Stimulated activated effector memory CD8-positive, alpha-beta T cell treated with anti-CD3 and anti-CD28 coated beads, Interleukin-12 subunit alpha, Interleukin-12 subunit beta, amount 100 ng/mL, for 72 hours (primary cell): ENCODE measurements at regions not wholly inside any gene's neighbourhood (a gene's known extent, or its start where the extent isn't known, plus 50 kb on each side); places are given as distances from the start of the nearest gene placed in this dataset.
"Not testable (repeated sequence)": the region's sequence is repeated elsewhere in the genome, so short reads cannot be mapped to it uniquely, and the experiment has no call there.

Experiments
- ATAC-seq: fragments of 150-1000 bp; cut with Tn5 transposase; 2 replicates; pipeline ENCODE4 v1.10.0; 2021
- DNase-seq, 2 donors: peaks; one replicate each; pipeline ENCODE4 v3.0.0; 2021 to 2022; ENCODE audit warnings: low spot score in 2 of 2
- H3K27ac Mint-ChIP-seq: one replicate; pipeline ENCODE4 v1.8.0; 2022; ENCODE audit warnings: mild to moderate bottlenecking, mixed read lengths
- H3K36me3 Mint-ChIP-seq: one replicate; pipeline ENCODE4 v1.8.0; 2022; ENCODE audit warnings: mild to moderate bottlenecking, mixed read lengths
- H3K4me1 Mint-ChIP-seq: one replicate; pipeline ENCODE4 v1.8.0; 2022; ENCODE audit warnings: mixed read lengths
- H3K4me3 Mint-ChIP-seq: one replicate; pipeline ENCODE4 v1.8.0; 2022; ENCODE audit warnings: mild to moderate bottlenecking, mixed read lengths
- H3K9me3 Mint-ChIP-seq: one replicate; pipeline ENCODE4 v1.8.0; 2022; ENCODE audit warnings: mixed read lengths

- H3K4me3 Mint-ChIP-seq, ATAC-seq, H3K27ac Mint-ChIP-seq, H3K9me3 Mint-ChIP-seq, H3K4me1 Mint-ChIP-seq, H3K36me3 Mint-ChIP-seq, DNase-seq: not testable (repeated sequence)
Measured at GRCh38 chr10:46645110-46645509, 66.2 kb downstream of the SYT15 start.

GRCh38 chr10:46646132-46646531 lies 67.2 kb downstream of the SYT15 start:
- not testable (repeated sequence) for H3K4me1 Mint-ChIP-seq, ATAC-seq, H3K4me3 Mint-ChIP-seq, H3K36me3 Mint-ChIP-seq, H3K27ac Mint-ChIP-seq, DNase-seq, H3K9me3 Mint-ChIP-seq

GRCh38 chr10:46650967-46651366 lies 72.0 kb downstream of the SYT15 start:
- not testable (repeated sequence) for ATAC-seq

GRCh38 chr10:46657437-46657836 lies 78.5 kb downstream of the SYT15 start:
- not testable (repeated sequence) for H3K9me3 Mint-ChIP-seq, H3K4me1 Mint-ChIP-seq, H3K36me3 Mint-ChIP-seq, H3K4me3 Mint-ChIP-seq, DNase-seq, ATAC-seq, H3K27ac Mint-ChIP-seq

More at GRCh38 chr10:46650967-46651366, 72.0 kb downstream of the SYT15 start:
- H3K4me3 Mint-ChIP-seq, H3K4me1 Mint-ChIP-seq, H3K36me3 Mint-ChIP-seq, H3K9me3 Mint-ChIP-seq, DNase-seq, H3K27ac Mint-ChIP-seq: not testable (repeated sequence)

GRCh38 chr10:46660027-46660834 lies 81.3 kb downstream of the SYT15 start:
- H3K36me3 Mint-ChIP-seq, H3K27ac Mint-ChIP-seq, H3K4me3 Mint-ChIP-seq, ATAC-seq, H3K9me3 Mint-ChIP-seq, H3K4me1 Mint-ChIP-seq, DNase-seq: not testable (repeated sequence)

- ATAC-seq, H3K27ac Mint-ChIP-seq, H3K36me3 Mint-ChIP-seq, H3K4me1 Mint-ChIP-seq, H3K4me3 Mint-ChIP-seq, H3K9me3 Mint-ChIP-seq, DNase-seq: not testable (repeated sequence)
Measured at GRCh38 chr10:46660835-46661164, 81.9 kb downstream of the SYT15 start.

- not testable (repeated sequence) for H3K4me3 Mint-ChIP-seq, DNase-seq, ATAC-seq, H3K9me3 Mint-ChIP-seq, H3K27ac Mint-ChIP-seq, H3K36me3 Mint-ChIP-seq, H3K4me1 Mint-ChIP-seq
Measured at GRCh38 chr10:46665536-46665935, 86.6 kb downstream of the SYT15 start.

GRCh38 chr10:46668357-46668997 lies 89.5 kb downstream of the SYT15 start:
- H3K36me3 Mint-ChIP-seq, ATAC-seq: not testable (repeated sequence)

GRCh38 chr10:46677836-46678435 lies 99.0 kb downstream of the SYT15 start:
- H3K27ac Mint-ChIP-seq, ATAC-seq, H3K4me3 Mint-ChIP-seq, H3K4me1 Mint-ChIP-seq, H3K9me3 Mint-ChIP-seq, DNase-seq, H3K36me3 Mint-ChIP-seq: not testable (repeated sequence)

More at GRCh38 chr10:46668357-46668997, 89.5 kb downstream of the SYT15 start:
- H3K4me1 Mint-ChIP-seq, H3K27ac Mint-ChIP-seq, H3K9me3 Mint-ChIP-seq, H3K4me3 Mint-ChIP-seq, DNase-seq: not testable (repeated sequence)

- DNase-seq, H3K4me1 Mint-ChIP-seq, H3K27ac Mint-ChIP-seq, H3K4me3 Mint-ChIP-seq, H3K9me3 Mint-ChIP-seq, ATAC-seq, H3K36me3 Mint-ChIP-seq: not testable (repeated sequence)
Measured at GRCh38 chr10:46691397-46691796, 112.5 kb downstream of the SYT15 start.

GRCh38 chr10:46693218-46693617 lies 114.3 kb downstream of the SYT15 start:
- H3K36me3 Mint-ChIP-seq, ATAC-seq, H3K9me3 Mint-ChIP-seq, H3K27ac Mint-ChIP-seq, DNase-seq, H3K4me3 Mint-ChIP-seq, H3K4me1 Mint-ChIP-seq: not testable (repeated sequence)

- ATAC-seq, H3K27ac Mint-ChIP-seq, H3K4me1 Mint-ChIP-seq, H3K4me3 Mint-ChIP-seq, H3K9me3 Mint-ChIP-seq, DNase-seq, H3K36me3 Mint-ChIP-seq: not testable (repeated sequence)
Measured at GRCh38 chr10:46717264-46717663, 138.3 kb downstream of the SYT15 start.

- not testable (repeated sequence) for H3K4me1 Mint-ChIP-seq, H3K27ac Mint-ChIP-seq, ATAC-seq, H3K36me3 Mint-ChIP-seq, DNase-seq, H3K4me3 Mint-ChIP-seq, H3K9me3 Mint-ChIP-seq
Measured at GRCh38 chr10:46718014-46718413, 139.1 kb downstream of the SYT15 start.

- H3K36me3 Mint-ChIP-seq, H3K27ac Mint-ChIP-seq, H3K9me3 Mint-ChIP-seq, ATAC-seq, H3K4me3 Mint-ChIP-seq, H3K4me1 Mint-ChIP-seq, DNase-seq: not testable (repeated sequence)
Measured at GRCh38 chr10:46720386-46720785, 141.5 kb downstream of the SYT15 start.

GRCh38 chr10:46720811-46721518 lies 142.0 kb downstream of the SYT15 start:
- not testable (repeated sequence) for DNase-seq, H3K9me3 Mint-ChIP-seq, H3K4me1 Mint-ChIP-seq, H3K36me3 Mint-ChIP-seq, H3K27ac Mint-ChIP-seq, H3K4me3 Mint-ChIP-seq, ATAC-seq
